Epidermal melanocyte (primary cell): ENCODE measurements at regions not wholly inside any gene's neighbourhood (a gene's known extent, or its start where the extent isn't known, plus 50 kb on each side); places are given as distances from the start of the nearest gene placed in this dataset.

Source experiments
- DNase-seq: peaks from one replicate; pipeline ENCODE4 v3.0.0; 2011; ENCODE audit warnings: low spot score; ENCODE audit not compliant: insufficient read length

DNA sequence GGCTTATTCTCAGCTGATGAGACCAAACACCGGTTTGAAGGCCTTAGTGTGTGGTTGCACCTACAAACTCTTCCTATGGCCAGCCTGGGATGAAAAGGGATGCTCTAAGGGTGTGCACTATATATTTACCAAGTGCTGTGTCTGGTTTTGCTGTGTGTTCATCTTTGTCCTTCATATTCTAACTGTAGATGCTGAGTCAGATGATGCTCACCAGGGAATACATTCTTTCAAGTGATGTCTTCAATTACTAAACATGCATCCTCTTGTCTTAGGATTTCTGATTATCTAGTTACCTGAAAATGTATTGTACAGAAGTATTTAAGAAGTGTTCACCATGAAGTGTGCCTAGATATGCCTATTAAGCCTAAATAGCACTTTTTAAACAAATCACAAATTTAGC, 1111.6 kb upstream of the ZEB2 start:
- no peak for DNase-seq

DNA sequence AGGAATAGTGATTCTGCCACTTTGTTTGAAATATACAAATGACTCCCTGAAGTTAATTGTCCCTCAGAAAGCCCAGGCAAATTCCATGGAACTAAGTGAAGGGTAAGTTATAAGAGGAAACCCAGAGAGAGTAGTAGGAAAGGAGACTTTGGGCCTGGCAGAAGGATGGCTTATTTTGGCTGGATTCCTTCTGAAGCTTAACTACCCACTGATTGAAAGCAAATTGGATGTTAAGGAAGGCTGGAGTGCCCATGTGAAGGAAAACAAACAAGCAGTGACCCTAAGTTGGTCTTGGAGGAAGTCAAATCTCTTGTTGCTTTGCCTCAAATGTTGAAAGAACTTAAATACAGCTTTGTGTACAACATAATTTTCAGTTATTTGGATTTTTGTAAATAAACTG, 1106.4 kb upstream of the ZEB2 start:
- DNase-seq: no peak

DNA sequence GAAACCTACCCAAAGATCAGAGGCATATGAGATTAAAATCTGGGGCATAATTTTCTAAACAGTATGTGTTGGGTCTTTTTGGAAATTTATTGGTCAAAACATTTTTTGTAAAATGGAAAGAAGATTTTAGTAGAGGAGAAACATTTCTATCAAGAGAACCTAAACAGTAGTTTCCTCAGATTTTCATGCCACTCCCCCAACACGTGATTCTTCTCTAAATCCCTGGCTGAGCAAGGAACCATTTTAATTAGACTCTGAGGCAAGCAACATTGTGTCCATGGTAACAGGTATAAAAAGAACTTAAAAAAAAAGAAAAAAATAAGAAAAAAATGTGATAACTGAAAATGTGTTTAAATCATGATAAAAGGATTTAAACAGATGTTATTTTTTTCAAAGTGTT, 1105.2 kb upstream of the ZEB2 start:
- DNase-seq: no peak

DNA sequence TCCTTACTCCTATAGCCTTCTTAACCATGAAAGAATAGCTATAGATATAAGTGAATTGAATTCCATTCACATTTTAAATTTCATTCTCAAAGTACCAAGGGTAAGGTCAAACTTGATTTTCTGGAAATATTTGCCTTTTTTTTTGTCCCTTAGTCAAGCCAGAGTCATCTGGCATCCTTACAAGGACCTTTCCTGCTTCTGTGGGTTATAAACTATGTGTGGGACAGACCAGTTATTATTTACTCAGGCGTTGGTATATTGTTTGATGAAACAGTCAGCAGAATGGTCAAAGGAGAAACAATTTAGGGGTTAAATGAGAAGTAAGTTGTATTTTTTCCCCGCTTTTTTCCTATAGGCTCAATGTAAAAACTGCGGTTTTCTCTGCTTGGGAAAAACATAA, 1103.2 kb upstream of the ZEB2 start:
- DNase-seq: no peak

DNA sequence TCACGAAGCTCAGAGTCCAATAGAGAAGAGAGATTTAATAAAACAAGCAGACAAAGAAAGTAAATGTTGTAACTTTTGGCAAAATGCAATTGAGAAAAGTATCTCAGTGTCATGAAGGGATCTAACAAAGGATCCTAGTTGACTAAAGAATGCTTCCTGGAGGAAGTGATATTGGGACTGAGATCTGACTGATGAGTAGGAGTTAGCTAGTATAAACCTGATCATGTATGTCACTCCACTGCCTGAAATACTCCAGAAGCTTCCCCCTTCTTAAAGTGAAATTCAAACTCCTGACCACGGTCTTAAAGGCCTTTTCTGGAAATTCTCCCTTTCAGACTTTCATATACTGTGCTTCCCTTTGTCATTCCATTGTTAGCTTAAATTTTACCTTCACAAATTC, 1102.4 kb upstream of the ZEB2 start:
- no peak for DNase-seq

DNA sequence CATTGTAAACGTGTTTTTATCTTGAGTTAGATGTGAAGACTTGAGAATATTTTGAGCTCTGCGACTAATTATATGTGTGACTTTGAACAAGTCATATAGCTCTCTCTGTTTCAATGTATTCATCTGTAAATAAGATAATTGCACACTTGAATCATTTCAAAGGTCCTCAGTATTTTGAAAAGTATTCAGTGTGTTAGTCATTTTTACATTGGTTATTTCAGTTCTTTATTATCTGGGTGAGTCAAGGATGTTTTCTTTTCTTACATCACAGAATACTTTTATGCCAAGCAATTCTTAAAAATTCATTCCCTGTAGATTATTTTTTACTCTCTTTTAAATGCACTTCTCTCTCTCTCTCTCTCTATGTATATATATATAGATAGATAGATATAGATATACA, 1098.0 kb upstream of the ZEB2 start:
- no peak for DNase-seq

DNA sequence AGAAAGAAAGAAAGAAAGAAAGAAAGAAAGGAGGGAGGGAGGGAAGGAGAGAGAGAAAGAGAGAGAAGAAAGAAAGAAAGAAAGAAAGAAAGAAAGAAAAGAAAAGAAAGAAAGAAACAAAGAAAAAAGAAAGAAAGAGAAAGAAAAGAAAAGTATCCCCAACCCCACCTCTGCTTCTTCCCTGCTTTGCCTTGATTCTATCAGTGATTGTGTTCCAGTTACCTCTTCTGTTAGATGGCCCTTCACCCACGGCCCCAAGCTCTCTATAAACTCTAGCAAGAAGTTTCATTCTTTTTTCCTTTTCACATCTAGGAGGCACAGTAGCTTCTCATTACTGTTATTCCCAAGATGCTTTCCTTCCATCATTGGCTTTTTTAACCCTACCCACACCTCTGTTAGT, 1097.5 kb upstream of the ZEB2 start:
- no peak for DNase-seq

DNA sequence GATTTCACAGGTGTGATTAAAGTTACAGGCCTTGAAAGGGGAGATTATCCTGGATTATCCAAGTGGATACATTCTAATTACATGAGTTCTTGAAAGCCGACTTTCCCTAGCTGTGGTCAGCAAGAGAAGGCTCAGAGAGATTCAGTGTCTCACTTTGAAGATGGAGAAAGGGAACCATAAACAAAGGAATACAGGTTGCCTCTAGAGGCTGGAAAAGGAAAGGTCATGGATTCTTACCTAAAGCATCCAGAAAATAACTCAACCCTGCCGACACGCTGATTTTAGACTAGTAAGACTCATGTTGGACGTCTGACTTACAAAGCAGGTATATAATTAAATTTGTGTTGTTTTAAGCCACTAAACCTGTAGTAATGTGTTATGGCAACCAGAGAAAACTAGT, 1095.7 kb upstream of the ZEB2 start:
- no peak for DNase-seq

GRCh38 chr2:145609951-145610350, 1090.0 kb upstream of the ZEB2 start:
- no peak for DNase-seq

GRCh38 chr2:145601361-145601925, 1081.5 kb upstream of the ZEB2 start:
- DNase-seq: no peak

- DNase-seq: no peak
These were observed 1080.9 kb upstream of the ZEB2 start for GRCh38 chr2:145600811-145601210.

DNA sequence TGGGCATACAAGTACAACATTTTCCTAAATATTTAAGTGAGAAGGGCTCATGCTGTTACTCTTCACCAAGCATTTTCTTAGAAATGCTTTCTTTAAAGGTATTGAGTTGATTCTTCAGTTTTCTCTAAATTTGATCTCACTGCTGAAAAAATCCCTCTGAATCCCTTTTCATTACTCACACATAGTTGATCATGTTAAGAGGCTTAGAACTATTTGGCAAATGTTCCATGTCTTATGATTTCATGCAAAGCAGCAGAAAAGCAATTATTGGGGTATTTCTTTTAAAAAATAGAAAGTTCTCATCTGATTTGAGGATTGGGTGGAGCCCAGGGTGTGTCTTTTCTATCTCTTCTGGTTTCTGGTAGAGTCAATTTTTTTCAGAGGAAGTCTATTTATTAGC, 1079.8 kb upstream of the ZEB2 start:
- DNase-seq: no peak

DNA sequence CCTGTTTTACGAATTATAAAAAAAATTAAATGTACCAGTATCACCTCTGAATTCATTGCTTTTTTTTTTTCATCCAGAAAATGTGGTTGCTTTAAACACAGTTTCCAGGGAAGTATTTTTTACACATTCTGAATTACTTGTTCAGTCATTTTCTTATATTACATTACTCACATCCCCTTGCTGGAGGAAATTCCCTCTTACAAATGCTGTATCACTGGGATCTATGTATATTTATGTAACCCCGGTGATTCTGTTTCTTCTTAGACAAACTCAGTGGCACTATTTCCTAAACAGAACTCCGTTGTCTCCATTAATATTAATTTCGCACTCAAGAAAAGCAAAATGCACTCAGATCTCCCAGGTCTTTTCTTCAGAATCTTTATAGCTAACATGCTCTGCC, 1078.5 kb upstream of the ZEB2 start:
- no peak for DNase-seq

- no peak for DNase-seq
These were observed 1077.9 kb upstream of the ZEB2 start for GRCh38 chr2:145597809-145598208.

DNA sequence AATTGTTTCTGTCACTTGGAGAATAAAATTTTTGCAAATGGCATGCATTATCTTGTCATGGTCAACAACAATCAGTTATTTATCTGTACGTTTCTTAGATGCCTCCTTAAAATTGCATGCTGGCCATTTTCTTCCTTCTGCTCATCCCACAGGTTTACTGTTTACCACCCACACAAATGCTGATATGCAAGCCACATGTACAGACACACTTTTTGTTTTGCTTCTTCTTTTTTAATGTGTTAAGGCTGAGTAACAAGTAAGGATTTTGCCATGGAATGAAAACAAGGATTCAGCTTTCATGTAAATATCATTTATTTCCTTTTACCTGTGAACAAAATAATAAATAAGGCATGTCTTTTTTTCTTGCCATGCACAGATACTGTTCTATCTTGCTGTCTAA, 1077.1 kb upstream of the ZEB2 start:
- DNase-seq: no peak

- no peak for DNase-seq
These were observed 1076.5 kb upstream of the ZEB2 start for GRCh38 chr2:145596416-145596815.

DNA sequence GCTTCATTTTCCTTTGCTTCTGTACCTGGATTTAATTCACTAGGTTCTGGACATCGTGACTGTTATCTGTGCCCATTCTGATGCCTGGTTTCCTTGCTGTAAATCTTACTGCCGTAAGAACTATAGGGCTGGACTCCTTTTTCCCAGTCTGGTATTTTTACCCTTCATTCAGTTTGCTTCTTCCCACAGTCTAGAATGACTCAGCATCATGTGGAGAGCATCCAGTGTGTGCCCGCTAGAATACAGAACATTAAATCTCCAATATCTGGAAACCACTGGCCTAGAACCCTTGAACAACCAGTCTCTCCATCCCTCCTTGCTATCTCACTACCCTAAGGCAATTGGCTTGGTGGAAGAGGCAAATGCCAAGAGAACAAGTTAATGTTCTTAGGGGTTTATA, 1075.4 kb upstream of the ZEB2 start:
- DNase-seq: no peak

DNA sequence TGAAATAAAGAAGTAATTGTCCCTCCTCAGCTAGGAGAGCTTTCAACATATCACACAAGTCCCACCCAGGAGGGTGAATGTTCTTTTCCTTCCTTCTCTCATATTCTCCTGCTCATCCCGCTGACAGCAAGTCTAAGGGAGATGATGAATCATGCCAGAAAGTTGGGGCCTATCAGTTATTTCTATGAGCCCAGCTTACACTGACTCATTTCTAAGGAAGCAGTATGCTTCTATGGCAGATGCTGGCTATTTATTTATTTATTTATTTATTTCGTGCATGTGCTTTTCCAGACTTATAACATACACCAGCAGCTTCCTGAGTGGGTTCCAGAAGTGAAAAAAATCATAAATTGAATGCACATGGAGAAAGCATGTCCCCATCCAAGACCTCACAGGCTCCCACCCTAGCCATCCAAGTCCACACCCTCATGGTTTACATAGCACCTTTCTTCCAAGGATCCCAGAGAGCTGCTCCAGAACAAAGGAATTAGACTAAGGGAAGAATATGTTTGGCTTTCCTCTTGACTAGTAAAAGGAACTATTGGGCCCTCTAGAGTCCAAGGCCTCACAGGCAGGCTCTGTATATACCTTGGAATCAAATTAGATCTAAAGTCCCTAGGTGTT, 1074.2 kb upstream of the ZEB2 start:
- DNase-seq: peak; percentile 35

GRCh38 chr2:145593280-145593679, 1073.4 kb upstream of the ZEB2 start:
- no peak for DNase-seq

- DNase-seq: no peak
These were observed 1072.4 kb upstream of the ZEB2 start for GRCh38 chr2:145592361-145592760.

GRCh38 chr2:145591109-145591809, 1071.3 kb upstream of the ZEB2 start:
- DNase-seq: no peak

GRCh38 chr2:145587922-145588321, 1068.0 kb upstream of the ZEB2 start:
- DNase-seq: no peak

GRCh38 chr2:145584353-145584752, 1064.4 kb upstream of the ZEB2 start:
- DNase-seq: no peak
